Suprapubic skin (tissue), 3 donors: ENCODE measurements at regions not wholly inside any gene's neighbourhood (a gene's known extent, or its start where the extent isn't known, plus 50 kb on each side); places are given as distances from the start of the nearest gene placed in this dataset.

Experiments used
- CTCF ChIP-seq, 2 donors: fragments of 200-600 bp in 1 of 2; fragments of 450-650 bp in 1 of 2; sonication (generic) in 1 of 2; IDR thresholded peaks; one replicate each; pipeline ENCODE4 v1.5.1; 2016 to 2019; ENCODE audit warnings: antibody characterized with exemption in 2 of 2, mild to moderate bottlenecking in 1 of 2, moderate library complexity in 1 of 2
- EP300 ChIP-seq: sonication (generic); formaldehyde crosslinking; IDR thresholded peaks from one replicate; pipeline ENCODE4 v1.6.1; 2017; ENCODE audit warnings: antibody characterized with exemption

DNA sequence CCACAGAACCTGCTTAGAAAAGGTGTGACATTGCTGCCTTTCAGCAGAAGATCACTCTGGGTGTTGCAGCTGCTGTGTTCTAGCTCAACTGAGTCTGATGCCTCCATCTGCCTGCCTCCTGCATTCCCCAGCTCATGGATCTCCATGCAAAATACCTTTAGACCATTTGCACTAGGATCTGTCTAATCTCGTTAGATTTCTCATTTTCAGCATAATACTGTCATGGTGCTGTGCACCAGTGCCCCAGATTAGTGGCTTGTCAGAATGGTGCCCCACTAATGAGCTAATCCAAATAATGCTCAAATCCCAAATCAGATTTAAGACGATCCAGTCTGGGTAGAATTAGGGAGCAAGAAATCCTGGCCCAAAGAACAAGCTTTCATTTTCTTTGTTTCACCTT lies 284.4 kb upstream of the PARD3B start:
- TF ChIP-seq CTCF (IDR thresholded peaks at IDR 0.05) (no peak), EP300 (no peak)
